AG04450 (cell line): ENCODE measurements at regions not wholly inside any gene's neighbourhood (a gene's known extent, or its start where the extent isn't known, plus 50 kb on each side); places are given as distances from the start of the nearest gene placed in this dataset.

Experiments
- CTCF ChIA-PET: fragments of 300-600, 350-600 bp; formaldehyde crosslinking; extraction: SDS; loops from one replicate; lab custom pipeline; 2022; ENCODE audit warnings: antibody characterized with exemption, inconsistent platforms; lab: Charles Lee
- POLR2A ChIA-PET: fragments of 350-600 bp; formaldehyde crosslinking; extraction: SDS; loops from one replicate; lab custom pipeline; 2021; ENCODE audit warnings: antibody characterized with exemption, inconsistent platforms; lab: Yijun Ruan, JAX
- DNase-seq: peaks from one replicate; pipeline ENCODE4 v3.0.0-alpha.2; 2011; ENCODE audit warnings: low read depth, low spot score
- H3K27ac ChIP-seq: one replicate; pipeline ENCODE4 v1.5.1; 2012; ENCODE audit warnings: low read depth, low read length, control low read depth
- H3K27me3 ChIP-seq: one replicate; pipeline ENCODE4 v1.6.0; 2012; ENCODE audit warnings: low read length; ENCODE audit not compliant: control insufficient read depth, insufficient read depth
- H3K4me3 ChIP-seq: 2 replicates; pipeline ENCODE4 v1.5.1; 2011; ENCODE audit warnings: mild to moderate bottlenecking, low read depth, low read length, control low read depth
- H3K9me3 ChIP-seq: 2 replicates; pipeline ENCODE4 v1.5.1; 2012; ENCODE audit warnings: low read length; ENCODE audit not compliant: control insufficient read depth, insufficient read depth
- CTCF ChIP-seq: IDR thresholded peaks from 2 replicates; pipeline ENCODE4 v1.5.1; 2011; ENCODE audit warnings: low read depth, low read length, control low read depth, inconsistent platforms

- ChIA-PET CTCF (no interaction called here), POLR2A (no interaction called here)
- H3K27ac ChIP-seq = no peak overlapping the region
- no peak overlapping the region for H3K4me3 ChIP-seq
- no peaks in the 10 kb centered on the region for H3K27me3 ChIP-seq
- TF ChIP-seq CTCF = no peak
- no peaks in the 10 kb centered on the region; the same call in 1 of the 2 replicates for H3K9me3 ChIP-seq
- DNase-seq = no peak
These were observed 585.0 kb downstream of the KIF4B start for GRCh38 chr5:155598552-155598951.

- DNase-seq = no peak
- Histone ChIP-seq H3K4me3 (no peak overlapping the region), H3K9me3 (peaks cover 11% of the 10 kb centered on the region), H3K27ac (no peak overlapping the region), H3K27me3 (no peaks in the 10 kb centered on the region)
- CTCF ChIA-PET = no interaction called here
- POLR2A ChIA-PET = no interaction called here
- TF ChIP-seq CTCF = no peak
These were observed 592.4 kb downstream of the KIF4B start for GRCh38 chr5:155605920-155606319.

- H3K4me3 ChIP-seq = no peak overlapping the region
- H3K27ac ChIP-seq = no peak overlapping the region
- peak; percentile 36 for TF ChIP-seq CTCF
- peaks cover 16% of the 10 kb centered on the region for H3K9me3 ChIP-seq
- H3K27me3 ChIP-seq = no peaks in the 10 kb centered on the region
- ChIA-PET CTCF (interaction anchor here (0.9 kb wide), 1 partner anchor 1208 kb away, joined by 3 read pairs; no protein-coding TSS in a partner anchor), POLR2A (no interaction called here)
- DNase-seq = no peak
These were observed 603.3 kb downstream of the KIF4B start for GRCh38 chr5:155616779-155617392.

- no peak for TF ChIP-seq CTCF
- Histone ChIP-seq H3K27ac (no peak overlapping the region), H3K27me3 (no peaks in the 10 kb centered on the region), H3K9me3 (peaks cover 13% of the 10 kb centered on the region), H3K4me3 (no peak overlapping the region)
- ChIA-PET CTCF (no interaction called here), POLR2A (no interaction called here)
- no peak for DNase-seq
These were observed 606.1 kb downstream of the KIF4B start for GRCh38 chr5:155619688-155620087.

GRCh38 chr5:155620821-155621410 lies 607.4 kb downstream of the KIF4B start:
- TF ChIP-seq CTCF = no peak
- ChIA-PET POLR2A (no interaction called here), CTCF (no interaction called here)
- DNase-seq = no peak
- no peaks in the 10 kb centered on the region for H3K27me3 ChIP-seq
- H3K4me3 ChIP-seq = no peak overlapping the region
- H3K9me3 ChIP-seq = peaks cover 13% of the 10 kb centered on the region
- H3K27ac ChIP-seq = no peak overlapping the region
